RKO (cell line): ENCODE measurements at regions not wholly inside any gene's neighbourhood (a gene's known extent, or its start where the extent isn't known, plus 50 kb on each side); places are given as distances from the start of the nearest gene placed in this dataset.

ENCODE experiments used
- DNase-seq: peaks from one replicate; pipeline ENCODE4 v3.0.0-alpha.2; 2016; ENCODE audit warnings: low spot score

- DNase-seq: no peak
Measured at GRCh38 chr5:2991884-2992283, 240.4 kb upstream of the IRX2 start.

GRCh38 chr5:2989517-2989916 is 238.0 kb upstream of the IRX2 start:
- no peak for DNase-seq

DNA sequence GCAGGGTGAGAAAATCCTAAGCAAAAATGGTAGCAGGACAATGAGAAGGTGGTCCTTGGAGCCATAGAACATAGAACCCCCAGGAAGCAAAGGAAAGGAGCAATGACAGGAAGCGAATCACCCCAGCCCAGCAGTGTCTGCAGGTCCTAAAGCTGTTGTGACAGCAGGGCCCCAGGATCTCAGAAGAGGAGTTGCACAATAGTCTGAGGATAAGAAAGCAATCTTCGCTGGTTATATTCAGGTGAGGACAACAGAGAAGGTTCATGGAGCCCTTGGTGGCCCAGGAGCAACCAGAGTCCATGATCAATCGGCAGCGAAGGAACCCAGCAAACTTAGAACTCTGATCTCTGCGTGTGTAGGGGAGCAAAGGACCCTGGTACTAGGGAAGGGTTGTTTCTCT is 234.8 kb upstream of the IRX2 start:
- no peak for DNase-seq

- DNase-seq: no peak
Measured at GRCh38 chr5:2985718-2986117, 234.2 kb upstream of the IRX2 start.

DNA sequence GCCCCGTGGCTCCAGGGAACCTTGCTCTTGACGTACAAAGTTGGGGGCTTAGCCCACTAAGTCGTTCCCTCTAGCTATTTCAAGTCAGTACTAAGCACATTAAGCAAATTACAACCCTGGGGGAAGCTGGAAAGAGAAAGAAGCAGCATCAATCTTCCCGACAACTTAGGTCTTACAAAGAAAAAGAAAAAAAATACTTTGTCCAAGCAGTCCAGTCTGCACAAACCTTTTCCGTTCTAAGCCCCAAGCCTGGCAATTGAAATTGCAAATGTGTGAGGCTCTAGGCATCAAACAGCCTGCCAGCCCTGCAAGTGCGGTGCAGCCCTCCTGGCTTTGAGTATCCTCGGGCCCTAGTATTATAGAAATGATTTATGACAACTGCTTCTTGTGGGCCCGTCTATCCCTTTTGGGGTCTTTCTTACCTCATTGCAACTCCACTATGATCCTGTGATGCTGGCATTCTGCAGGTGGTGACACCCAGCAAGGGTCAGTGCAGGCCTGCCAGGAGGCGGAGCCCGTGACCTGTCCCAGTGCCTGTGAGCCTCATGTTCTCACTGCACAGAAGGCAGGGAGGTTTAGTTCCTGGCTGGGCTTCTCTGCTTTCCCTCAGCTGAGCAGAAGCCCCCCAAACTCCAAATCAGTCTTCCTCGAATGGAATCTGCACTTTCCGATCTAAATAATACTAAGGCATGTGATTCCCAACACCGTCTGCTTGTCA is 232.3 kb upstream of the IRX2 start:
- no peak for DNase-seq

GRCh38 chr5:2981652-2982051 is 230.2 kb upstream of the IRX2 start:
- no peak for DNase-seq

GRCh38 chr5:2981035-2981434 is 229.6 kb upstream of the IRX2 start:
- no peak for DNase-seq

DNA sequence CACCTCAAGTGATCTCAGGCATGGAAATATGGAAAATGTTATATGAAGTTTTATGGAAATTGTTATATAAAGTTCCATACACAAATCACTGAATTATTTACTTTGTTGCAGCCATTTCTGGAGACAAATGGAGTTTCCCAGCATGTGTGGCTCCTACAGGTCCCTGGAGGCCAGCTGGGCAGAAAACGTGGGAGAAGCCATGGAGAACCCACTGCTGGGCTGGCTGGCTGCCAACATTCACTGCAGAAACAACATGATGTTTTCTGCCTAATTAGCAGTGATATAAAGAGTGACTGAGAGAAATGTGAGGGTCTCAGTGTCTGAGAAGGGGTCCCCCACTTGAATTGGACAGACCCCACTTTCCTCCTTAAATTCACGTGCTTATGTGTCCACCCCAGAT is 208.8 kb upstream of the IRX2 start:
- no peak for DNase-seq

GRCh38 chr5:2958976-2959375 is 207.5 kb upstream of the IRX2 start:
- no peak for DNase-seq

DNA sequence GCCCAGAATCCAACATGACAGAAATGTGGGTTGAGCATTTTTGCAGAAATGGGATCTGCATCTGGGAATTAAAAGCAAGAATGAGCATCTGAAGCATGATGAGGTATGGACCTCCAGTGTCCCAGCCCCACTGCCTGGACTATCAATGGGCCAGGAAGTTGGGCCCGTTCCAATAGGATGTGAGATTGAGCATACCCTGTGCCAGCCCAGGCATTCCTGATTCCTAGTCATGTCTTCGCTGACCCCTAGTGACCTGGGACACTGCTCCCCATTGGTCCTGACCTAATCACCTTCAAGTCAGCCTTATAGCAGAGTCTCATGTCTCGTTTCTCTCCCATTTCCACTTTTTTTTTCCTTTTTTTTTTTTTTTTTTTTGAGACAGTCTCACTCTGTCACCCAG is 197.4 kb upstream of the IRX2 start:
- DNase-seq: no peak

GRCh38 chr5:2946315-2946714 is 194.8 kb upstream of the IRX2 start:
- no peak for DNase-seq

DNA sequence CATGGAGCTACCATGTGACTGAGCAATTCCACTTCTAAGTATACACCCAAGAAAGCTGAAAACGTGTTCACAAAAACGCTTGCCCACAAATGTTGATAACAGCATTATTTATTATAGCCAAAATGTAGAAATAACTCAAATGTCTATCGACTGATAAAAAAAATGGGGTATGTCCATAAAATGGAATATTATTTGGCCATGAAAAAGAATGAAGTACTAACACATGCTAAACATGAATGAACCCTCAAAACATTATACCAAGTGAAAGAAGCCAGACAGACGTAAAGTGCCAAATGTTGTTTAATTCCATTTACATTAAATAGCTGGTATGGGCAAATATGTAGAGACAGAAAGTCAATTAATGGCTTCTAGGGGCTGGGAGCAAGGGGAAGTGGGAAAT is 184.9 kb upstream of the IRX2 start:
- no peak for DNase-seq

DNA sequence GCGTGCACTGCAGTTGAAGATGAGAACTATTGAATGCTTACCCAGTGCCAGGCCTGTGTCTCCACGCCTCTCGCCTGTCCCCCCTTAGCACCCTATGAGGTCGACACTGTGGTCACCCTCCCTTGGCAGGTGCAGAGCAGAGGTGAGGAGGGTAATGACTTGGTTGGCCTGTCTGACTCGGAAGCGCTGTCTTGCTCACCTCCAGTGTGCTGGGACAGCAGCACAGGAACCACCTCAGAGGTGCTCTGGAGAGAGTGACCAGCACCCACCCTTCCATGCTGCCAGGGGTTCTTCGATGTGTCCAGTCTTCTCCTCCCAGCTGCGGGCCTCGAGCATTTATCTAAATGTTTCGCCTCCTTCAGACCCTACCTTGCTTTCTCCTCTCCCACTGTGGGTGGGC is 178.3 kb upstream of the IRX2 start:
- DNase-seq: no peak

DNA sequence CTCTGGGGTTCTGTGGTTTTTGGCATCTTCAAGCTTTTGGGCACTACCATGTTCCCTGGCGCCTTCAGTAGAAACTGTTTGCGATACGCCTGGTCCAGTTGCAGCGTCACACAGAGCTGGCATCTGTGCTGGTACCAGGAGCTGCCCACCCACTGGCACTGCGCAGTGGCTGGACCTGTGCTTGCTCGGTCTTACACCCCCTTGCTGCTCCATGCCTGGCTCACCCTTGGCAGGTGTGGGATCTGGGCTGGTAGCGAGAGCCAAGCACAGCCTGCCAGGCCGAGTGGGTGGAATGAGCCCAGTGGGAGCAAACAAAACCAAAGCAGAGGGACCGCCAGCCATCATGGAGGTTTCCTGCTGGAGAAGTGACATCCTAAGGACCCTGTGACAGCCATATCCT is 170.2 kb upstream of the IRX2 start:
- no peak for DNase-seq

GRCh38 chr5:2921176-2921575 is 169.7 kb upstream of the IRX2 start:
- no peak for DNase-seq

GRCh38 chr5:2920312-2920711 is 168.8 kb upstream of the IRX2 start:
- DNase-seq: no peak

DNA sequence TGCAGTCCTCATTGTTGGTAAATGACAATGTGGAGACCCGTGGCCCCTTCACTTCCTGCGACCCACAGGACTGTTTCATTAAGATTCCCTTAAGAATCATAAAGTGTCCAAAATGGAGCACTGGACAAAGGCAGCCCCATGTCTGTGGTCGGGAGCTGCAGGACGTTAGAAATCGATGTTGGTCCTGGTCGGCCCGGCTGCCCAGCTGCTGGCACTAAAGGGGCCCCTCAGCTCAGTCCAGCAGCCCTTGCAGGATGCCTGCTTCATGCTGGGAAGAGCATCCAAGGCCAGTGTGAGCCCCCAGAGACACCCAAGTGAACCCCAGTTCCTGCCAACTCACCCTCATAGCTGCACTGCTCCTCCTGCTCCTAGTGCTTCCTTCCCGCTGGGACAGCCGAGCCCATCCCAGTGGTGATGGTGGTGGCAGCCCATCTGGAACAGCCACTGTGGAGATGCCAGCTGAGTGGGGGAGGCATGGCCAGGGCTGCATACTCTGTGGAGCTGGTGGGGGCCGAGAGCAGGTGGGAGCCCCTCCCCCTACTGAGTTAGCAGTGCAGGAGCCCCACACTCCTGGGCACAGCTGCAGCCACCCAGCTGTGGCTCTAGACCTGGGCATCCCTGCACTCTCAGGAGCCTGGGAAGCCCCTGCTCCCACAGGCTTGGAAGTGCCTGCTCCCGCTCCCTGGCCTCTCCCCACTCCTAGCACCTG is 168.0 kb upstream of the IRX2 start:
- no peak for DNase-seq

GRCh38 chr5:2917524-2917923 is 166.0 kb upstream of the IRX2 start:
- no peak for DNase-seq

- DNase-seq: no peak
Measured at GRCh38 chr5:2917093-2917492, 165.6 kb upstream of the IRX2 start.

DNA sequence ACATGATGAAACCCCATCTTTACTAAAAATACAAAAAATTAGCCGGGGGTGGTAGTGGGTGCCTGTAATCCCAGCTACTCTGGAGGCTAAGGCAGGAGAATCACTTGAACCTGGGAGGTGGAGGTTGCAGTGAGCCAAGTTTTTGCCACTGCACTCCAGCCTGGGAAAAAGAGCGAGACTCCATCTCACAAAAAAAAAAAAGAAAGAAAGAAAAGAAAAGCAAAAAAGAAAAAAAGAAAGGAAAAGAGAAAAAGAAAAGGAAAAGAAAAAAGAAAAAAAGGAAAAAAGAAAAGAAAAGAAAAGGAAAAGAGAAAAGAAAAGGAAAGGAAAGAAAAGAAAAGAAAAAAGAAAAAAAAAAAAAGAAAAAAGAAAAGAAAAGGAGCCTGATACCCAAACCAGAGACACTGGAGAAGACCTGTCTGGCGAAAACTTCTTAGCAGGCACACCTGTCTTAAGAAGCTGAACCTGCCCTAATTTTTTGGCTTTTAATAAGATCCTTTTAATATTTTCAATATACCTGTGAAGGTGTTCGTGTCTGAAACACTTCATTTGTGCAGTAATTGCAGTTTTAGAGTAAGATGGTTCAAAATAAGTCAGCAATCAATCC is 164.7 kb upstream of the IRX2 start:
- no peak for DNase-seq

GRCh38 chr5:2914981-2915484 is 163.6 kb upstream of the IRX2 start:
- no peak for DNase-seq

DNA sequence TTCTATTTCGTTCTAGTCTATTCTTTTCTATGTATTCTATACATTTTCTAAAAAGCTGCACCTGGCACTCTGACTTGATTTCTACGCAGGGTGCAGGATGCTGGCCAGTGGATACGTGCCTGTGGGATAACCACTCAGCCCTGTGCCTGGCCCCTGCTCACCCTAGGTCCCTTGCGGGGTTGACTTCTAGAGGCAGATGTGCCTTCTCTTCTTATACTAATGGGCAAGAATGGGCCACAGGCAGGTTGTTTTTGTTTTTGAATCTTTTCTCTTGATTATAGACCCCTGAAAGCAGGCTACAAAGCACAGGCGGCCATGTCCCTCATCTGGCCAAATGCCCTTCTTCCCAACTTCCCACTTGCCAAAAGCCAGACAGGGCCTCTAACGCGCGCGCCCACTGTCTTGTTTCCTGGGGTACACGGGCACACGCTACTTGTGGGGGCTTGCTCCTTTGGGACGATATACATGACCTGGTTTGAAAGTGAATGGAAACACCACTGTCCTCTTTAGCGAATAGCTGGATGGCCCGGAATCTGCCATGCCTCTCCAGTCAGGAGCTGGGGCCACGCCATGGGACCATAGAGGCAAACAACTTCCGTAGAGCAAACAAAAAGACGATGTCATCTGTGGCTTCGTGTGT is 162.7 kb upstream of the IRX2 start:
- DNase-seq: no peak

DNA sequence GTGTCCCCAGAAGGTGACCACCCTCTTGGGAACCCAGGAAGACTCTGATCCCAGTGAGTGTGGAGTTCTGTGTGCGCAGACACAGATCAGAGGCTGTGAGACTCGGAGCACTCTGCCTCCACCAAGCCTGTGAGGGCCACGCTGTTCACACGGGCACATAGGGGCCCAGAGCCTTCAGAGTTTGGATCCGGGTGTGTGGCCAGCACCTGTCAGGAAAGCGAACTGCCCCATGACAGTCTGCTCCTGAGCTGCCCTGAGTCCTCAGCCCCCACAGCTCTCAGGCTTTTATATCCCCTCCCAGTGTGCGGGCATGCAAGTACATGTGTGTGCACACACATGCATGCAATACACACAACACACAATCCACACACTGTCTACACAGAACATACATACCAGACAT is 161.8 kb upstream of the IRX2 start:
- DNase-seq: no peak
